ENCODE measurements at regions not wholly inside any gene's neighbourhood (a gene's known extent, or its start where the extent isn't known, plus 50 kb on each side); places are given as distances from the start of the nearest gene placed in this dataset.

- H3K9me3 Mint-ChIP-seq: peaks cover 6% of the 10 kb centered on the region
- peaks cover 7% of the 10 kb centered on the region for H3K27me3 Mint-ChIP-seq (ENCODE audit: low read depth, poor library complexity)
- no peak overlapping the region for H3K27ac Mint-ChIP-seq
- H3K4me3 Mint-ChIP-seq: no peak overlapping the region
- no peaks in the 10 kb centered on the region for H3K36me3 Mint-ChIP-seq (ENCODE audit: low read depth)
- no peaks in the 10 kb centered on the region for H3K4me1 Mint-ChIP-seq
- no peak for TF ChIP-seq CTCF (IDR thresholded peaks at IDR 0.05)
- no peak for DNase-seq
These were observed 661.7 kb downstream of the KCTD16 start for GRCh38 chr5:144832416-144832815.

- H3K27me3 Mint-ChIP-seq (ENCODE audit: low read depth, poor library complexity): peaks cover 11% of the 10 kb centered on the region
- no peak overlapping the region for H3K27ac Mint-ChIP-seq
- TF ChIP-seq CTCF (IDR thresholded peaks at IDR 0.05): no peak
- no peak for DNase-seq
- H3K36me3 Mint-ChIP-seq (ENCODE audit: low read depth): no peaks in the 10 kb centered on the region
- H3K4me1 Mint-ChIP-seq: no peaks in the 10 kb centered on the region
- peaks cover 6% of the 10 kb centered on the region for H3K9me3 Mint-ChIP-seq
- no peak overlapping the region for H3K4me3 Mint-ChIP-seq
These were observed 661.0 kb downstream of the KCTD16 start for GRCh38 chr5:144831650-144832049.

GRCh38 chr5:144822503-144822902 is 651.8 kb downstream of the KCTD16 start:
- Mint-ChIP-seq H3K4me1 (no peaks in the 10 kb centered on the region), H3K27ac (no peak overlapping the region), H3K27me3 (ENCODE audit: low read depth, poor library complexity) (peaks cover 5% of the 10 kb centered on the region), H3K4me3 (no peak overlapping the region), H3K36me3 (ENCODE audit: low read depth) (no peaks in the 10 kb centered on the region), H3K9me3 (peaks cover 13% of the 10 kb centered on the region)
- DNase-seq: no peak
- no peak for TF ChIP-seq CTCF (IDR thresholded peaks at IDR 0.05)

- peaks cover 4% of the 10 kb centered on the region for H3K27me3 Mint-ChIP-seq (ENCODE audit: low read depth, poor library complexity)
- H3K27ac Mint-ChIP-seq: no peak overlapping the region
- no peak for TF ChIP-seq CTCF (IDR thresholded peaks at IDR 0.05)
- H3K36me3 Mint-ChIP-seq (ENCODE audit: low read depth): no peaks in the 10 kb centered on the region
- no peak overlapping the region for H3K4me3 Mint-ChIP-seq
- peaks cover 11% of the 10 kb centered on the region for H3K9me3 Mint-ChIP-seq
- H3K4me1 Mint-ChIP-seq: no peaks in the 10 kb centered on the region
- no peak for DNase-seq
These were observed 649.6 kb downstream of the KCTD16 start for GRCh38 chr5:144820278-144820677.

- no peak for DNase-seq
- Mint-ChIP-seq H3K36me3 (ENCODE audit: low read depth) (no peaks in the 10 kb centered on the region), H3K27me3 (ENCODE audit: low read depth, poor library complexity) (peaks cover 4% of the 10 kb centered on the region), H3K4me1 (no peaks in the 10 kb centered on the region), H3K27ac (no peak overlapping the region), H3K4me3 (no peak overlapping the region), H3K9me3 (no peaks in the 10 kb centered on the region)
- TF ChIP-seq CTCF (IDR thresholded peaks at IDR 0.05): no peak
These were observed 644.5 kb downstream of the KCTD16 start for GRCh38 chr5:144815131-144815530.

GRCh38 chr5:144812763-144813162 is 642.1 kb downstream of the KCTD16 start:
- DNase-seq: no peak
- no peak for TF ChIP-seq CTCF (IDR thresholded peaks at IDR 0.05)
- peaks cover 4% of the 10 kb centered on the region for H3K27me3 Mint-ChIP-seq (ENCODE audit: low read depth, poor library complexity)
- H3K4me3 Mint-ChIP-seq: no peak overlapping the region
- no peaks in the 10 kb centered on the region for H3K9me3 Mint-ChIP-seq
- H3K4me1 Mint-ChIP-seq: no peaks in the 10 kb centered on the region
- no peak overlapping the region for H3K27ac Mint-ChIP-seq
- H3K36me3 Mint-ChIP-seq (ENCODE audit: low read depth): no peaks in the 10 kb centered on the region
